COLO829 (cell line): ENCODE measurements at regions not wholly inside any gene's neighbourhood (a gene's known extent, or its start where the extent isn't known, plus 50 kb on each side); places are given as distances from the start of the nearest gene placed in this dataset.

Source experiments
- DNase-seq: peaks from one replicate; pipeline ENCODE4 v3.0.0; 2012; ENCODE audit warnings: low spot score

- peak; percentile 8 for DNase-seq
These were observed 195.2 kb upstream of the C1QTNF7 start for GRCh38 chr4:15232366-15233263.

- DNase-seq = no peak
These were observed 194.6 kb upstream of the C1QTNF7 start for GRCh38 chr4:15233264-15233597.

- no peak for DNase-seq
These were observed 194.2 kb upstream of the C1QTNF7 start for GRCh38 chr4:15233626-15234025.

- DNase-seq = no peak
These were observed 193.5 kb upstream of the C1QTNF7 start for GRCh38 chr4:15234116-15234855.

GRCh38 chr4:15234856-15235126 is 193.0 kb upstream of the C1QTNF7 start:
- DNase-seq = no peak

GRCh38 chr4:15235135-15235534 is 192.7 kb upstream of the C1QTNF7 start:
- DNase-seq = no peak

- no peak for DNase-seq
These were observed 190.1 kb upstream of the C1QTNF7 start for GRCh38 chr4:15237648-15238230.

- peak; percentile 54 for DNase-seq
These were observed 189.1 kb upstream of the C1QTNF7 start for GRCh38 chr4:15238720-15239119.

- no peak for DNase-seq
These were observed 188.0 kb upstream of the C1QTNF7 start for GRCh38 chr4:15239866-15240265.

- no peak for DNase-seq
These were observed 187.1 kb upstream of the C1QTNF7 start for GRCh38 chr4:15240764-15241163.

- DNase-seq = no peak
These were observed 185.8 kb upstream of the C1QTNF7 start for GRCh38 chr4:15242021-15242420.

GRCh38 chr4:15244354-15244753 is 183.5 kb upstream of the C1QTNF7 start:
- DNase-seq = no peak

GRCh38 chr4:15245006-15245530 is 182.8 kb upstream of the C1QTNF7 start:
- DNase-seq = no peak

GRCh38 chr4:15250021-15250441 is 177.8 kb upstream of the C1QTNF7 start:
- no peak for DNase-seq

- DNase-seq = no peak
These were observed 174.5 kb upstream of the C1QTNF7 start for GRCh38 chr4:15253349-15253748.

GRCh38 chr4:15254236-15254880 is 173.5 kb upstream of the C1QTNF7 start:
- no peak for DNase-seq

GRCh38 chr4:15255537-15255936 is 172.3 kb upstream of the C1QTNF7 start:
- no peak for DNase-seq

GRCh38 chr4:15260758-15261157 is 167.1 kb upstream of the C1QTNF7 start:
- DNase-seq = no peak

GRCh38 chr4:15262396-15262795 is 165.4 kb upstream of the C1QTNF7 start:
- no peak for DNase-seq

GRCh38 chr4:15270201-15270600 is 157.6 kb upstream of the C1QTNF7 start:
- no peak for DNase-seq

- no peak for DNase-seq
These were observed 141.8 kb upstream of the C1QTNF7 start for GRCh38 chr4:15286041-15286440.

GRCh38 chr4:15291122-15291521 is 136.7 kb upstream of the C1QTNF7 start:
- DNase-seq = no peak

GRCh38 chr4:15293711-15294110 is 134.1 kb upstream of the C1QTNF7 start:
- no peak for DNase-seq
